Activated CD4-positive, CD25-positive, alpha-beta regulatory T cell (primary cell): ENCODE measurements at regions not wholly inside any gene's neighbourhood (a gene's known extent, or its start where the extent isn't known, plus 50 kb on each side); places are given as distances from the start of the nearest gene placed in this dataset.

Experiments
- DNase-seq, 4 experiments: peaks; one replicate each; lab custom pipeline; 2025; lab: John Stamatoyannopoulos, UW

DNA sequence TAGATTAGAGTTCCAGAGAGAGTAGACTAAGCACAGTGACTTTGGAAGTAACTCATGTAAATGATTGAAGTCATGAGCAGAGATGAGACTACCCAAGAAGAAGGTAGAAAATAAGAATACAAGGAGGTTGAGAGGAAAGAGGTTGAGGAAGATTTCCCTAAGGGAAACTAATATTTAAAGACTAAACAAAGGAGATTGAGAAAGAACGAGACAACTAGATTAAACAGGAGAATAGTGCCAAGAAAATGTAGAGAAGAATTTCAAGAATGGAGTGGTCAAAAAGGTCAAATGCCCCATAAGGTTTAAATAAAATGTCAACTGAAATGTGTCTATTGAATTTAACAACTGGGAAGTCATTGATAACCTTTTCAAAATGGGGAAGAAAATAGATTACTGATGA lies 59.0 kb downstream of the RPS29 start:
- no peak for DNase-seq

DNA sequence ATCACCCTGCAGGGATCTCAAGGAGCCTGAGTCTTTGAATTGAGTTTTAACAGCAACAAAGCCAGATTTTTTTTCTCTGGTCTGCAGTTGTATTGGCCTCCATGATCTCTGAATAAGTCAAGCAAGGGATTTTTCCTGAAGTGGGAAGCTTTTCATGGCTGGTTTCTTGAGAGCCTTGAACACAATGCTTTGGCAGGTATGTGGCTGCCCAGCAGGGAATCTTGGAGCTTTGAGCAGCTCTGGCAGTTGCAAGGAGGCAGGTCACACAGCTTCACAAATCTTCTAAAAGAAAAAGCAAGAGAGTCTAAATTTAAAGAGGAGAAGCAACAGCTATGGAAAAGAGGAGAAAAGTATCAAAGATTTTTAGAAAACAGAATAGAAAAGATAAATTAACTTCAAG lies 60.1 kb downstream of the RPS29 start:
- no peak for DNase-seq

DNA sequence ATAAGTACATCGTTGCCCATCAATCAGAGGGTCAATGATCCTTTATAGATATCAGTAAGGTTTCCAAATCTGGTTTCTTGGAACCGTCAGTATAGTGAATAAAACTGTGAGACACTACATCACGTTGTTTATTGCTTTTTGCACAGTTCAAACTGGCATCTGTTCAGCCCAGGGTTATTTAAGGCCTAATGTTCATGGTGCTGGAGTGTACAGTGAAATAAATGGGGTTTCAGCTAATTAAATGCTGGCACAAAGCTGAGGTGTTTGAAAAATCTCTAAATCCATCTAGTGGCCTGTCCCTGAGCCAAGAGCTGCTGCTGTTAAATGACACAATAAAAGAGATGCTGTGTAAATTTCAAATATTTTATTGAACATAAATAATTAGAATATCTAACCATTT lies 69.9 kb downstream of the RPS29 start:
- DNase-seq = no peak

DNA sequence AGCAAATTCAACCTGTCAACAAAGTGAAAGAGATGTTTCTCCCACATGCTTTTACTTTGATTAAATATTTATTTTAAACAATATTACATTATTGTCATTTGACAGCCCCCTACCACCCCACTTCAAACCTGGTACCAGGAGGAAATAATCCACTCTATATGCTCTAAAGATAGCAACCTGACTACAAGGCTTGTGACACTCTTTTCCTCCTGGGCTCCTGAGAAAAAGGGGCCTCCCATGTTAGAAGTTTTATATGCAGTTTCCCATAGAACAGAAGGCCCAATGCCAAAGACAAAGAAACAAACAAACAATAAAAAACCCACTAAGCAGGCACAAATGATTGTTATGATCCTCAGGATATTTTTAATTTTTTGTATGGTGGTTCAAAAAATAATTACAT lies 73.6 kb downstream of the RPS29 start:
- no peak for DNase-seq

DNA sequence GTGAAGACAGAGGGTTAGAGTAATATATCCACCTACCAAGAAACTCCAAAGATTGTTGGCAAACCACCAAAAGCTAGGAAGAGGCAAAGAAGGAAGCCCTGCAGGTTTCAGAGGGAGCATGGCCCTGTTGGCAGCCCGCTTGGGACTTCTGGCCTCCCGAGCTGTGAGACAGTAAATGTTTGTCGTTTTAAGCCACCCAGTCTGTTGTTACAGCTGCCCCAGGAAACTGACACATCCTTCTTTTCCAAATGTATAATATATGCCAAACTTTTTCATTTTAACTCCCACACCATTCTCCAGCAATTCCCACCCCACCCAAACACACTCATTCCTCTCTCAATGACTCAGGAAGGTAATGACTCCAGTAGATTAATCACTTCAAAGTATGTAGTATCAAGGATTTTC lies 74.0 kb downstream of the RPS29 start:
- DNase-seq = no peak

DNA sequence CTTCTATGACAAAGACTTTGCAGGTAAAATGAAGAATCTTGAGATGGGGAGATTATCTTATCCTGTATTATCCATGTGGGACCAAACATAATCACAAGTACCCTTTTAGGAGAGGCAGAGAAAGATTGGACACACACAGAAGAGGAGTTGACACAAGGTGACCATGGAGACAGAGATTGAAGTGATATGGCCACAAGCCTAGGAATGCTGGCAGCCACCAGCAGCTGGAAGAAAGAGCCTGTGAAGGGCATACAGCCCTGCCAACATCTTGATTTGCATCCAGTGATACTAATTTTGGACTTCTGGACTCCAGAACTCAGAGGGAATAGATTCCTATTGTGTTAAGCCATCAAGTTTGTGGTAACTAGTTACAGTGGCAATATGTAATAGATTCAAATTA lies 78.1 kb downstream of the RPS29 start:
- DNase-seq = no peak

DNA sequence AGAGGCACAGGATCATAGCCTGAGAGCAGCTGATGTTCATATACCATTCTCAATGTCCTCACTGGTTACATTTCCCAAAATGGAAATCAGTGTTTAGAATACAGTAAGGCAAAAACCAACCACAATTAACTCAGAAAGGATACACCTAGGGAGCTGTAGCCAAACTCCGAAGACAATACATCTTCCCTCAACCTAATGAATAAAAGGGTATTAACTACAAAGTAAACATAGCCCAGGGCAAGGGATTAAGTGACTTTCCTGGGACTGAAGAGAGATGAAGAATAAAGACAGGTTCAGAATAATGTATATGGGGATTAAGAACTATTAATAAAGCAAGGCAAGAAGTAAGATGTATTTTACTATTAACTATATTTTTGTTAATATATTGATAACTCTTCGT lies 79.5 kb downstream of the RPS29 start:
- no peak for DNase-seq

DNA sequence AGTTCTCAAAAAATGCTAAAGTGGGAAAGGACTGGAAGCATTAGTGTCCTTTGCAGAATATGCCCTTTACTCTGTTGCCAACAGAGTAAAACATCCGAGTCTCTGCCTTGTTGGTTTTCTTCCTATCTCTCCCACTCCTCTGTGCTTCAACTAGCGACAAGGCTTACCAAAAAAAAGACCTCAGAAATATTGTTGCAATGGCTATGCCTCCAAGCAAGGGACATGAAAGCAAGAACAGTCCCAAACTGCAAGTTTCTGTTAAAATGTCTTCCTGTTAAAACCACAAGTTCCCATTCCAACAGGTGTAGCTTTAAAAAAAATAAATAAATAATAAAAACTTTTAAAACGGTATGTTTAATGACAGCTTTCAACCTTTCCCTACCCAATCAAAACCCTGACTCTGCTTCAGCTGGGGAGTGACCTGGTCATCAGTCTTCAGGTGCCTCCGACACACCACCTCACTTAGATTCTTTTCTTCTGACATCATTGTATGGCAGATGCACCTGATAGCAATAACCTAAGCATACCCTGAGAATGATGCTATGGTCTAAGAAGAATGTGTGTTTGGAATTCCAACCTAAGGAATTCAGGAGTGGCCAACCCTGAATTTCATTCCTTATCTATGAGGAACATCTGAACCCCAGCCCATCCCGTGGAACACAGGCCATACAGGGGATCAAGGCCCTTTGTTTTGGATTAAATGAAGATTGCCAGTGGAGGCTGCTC lies 81.0 kb downstream of the RPS29 start:
- DNase-seq = no peak

DNA sequence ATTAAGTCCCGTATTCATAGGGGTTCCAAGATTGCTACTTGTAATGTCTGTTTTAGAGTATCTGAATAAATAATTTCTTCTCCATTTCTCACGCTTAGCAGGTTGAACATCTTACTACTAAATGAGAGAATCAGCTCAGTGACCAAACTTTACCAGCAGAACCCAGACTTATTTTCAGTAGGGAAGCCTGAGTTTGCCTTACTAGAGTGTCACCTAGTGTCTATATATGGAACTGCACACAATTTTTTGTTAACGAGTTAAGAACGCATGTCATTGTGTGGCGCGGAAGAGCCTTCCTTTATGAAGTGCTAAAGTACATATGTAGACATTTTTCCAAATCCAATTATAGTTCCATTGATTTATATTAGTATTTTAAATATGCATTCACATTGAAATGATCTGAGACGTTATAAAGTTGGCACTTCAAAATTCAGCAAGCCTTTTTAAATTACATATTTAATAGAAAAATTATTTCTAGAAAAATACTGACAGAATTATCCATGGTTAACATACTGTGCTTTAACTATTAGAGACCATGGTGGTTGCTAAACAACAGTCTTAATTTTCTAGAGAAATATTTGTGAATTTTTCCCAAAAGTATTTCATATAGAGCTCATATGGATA lies 88.3 kb downstream of the RPS29 start:
- no peak for DNase-seq

DNA sequence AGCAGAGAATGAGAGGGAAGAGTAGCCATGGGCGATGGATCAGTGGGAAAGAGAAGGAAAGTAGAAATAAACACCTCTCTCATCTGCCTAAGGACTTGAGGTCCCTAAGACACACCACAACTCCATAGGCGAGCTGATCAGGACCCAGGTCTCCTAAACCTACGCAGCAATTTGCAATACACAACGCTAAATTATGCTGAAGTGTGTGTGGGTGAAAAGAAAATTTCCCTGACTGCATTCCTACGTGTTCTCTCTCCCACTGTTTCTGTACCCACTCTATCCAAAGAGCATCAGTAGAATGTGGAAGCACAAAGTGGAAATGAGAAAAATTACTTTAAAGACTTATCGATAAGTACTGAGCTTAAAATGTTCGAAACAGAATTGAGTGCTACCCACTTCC lies 88.9 kb downstream of the RPS29 start:
- no peak for DNase-seq

DNA sequence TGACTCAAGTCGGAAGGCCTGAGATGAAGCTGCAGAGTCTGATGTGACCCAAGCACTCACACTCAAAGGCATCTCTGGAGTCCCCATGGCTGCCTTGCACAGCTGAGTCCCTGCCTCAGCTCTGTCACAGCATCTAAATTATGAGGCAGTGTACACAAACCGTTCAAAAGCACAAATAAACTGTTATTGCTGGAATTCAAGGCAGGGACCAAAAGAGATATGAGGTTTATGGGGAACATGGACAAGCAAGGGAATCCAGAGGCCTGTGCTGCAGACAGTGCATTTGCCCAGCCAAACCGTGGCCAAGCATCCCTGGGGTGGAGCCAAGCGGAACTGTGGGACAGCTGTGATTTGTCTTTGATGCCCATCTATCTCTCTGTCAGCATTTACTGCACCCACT lies 91.3 kb downstream of the RPS29 start:
- no peak for DNase-seq

DNA sequence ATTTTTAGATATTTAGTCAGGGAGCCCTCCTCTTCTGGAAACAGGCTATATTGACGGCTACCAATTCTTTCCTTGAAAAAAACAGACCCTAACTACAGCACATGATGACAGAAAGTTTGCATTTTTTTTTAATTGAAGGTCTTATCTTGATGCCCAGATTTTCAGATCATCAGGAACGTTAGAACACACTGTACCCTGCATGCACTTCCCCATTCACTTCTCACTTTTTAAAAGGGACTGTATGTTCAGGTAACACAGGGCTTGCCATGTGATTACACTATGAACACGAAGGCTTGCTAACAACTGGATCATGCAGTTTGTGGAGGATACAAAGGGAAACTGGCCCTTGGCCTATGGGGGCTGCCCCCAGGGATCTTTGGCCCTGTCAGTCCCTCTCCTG lies 92.6 kb downstream of the RPS29 start:
- no peak for DNase-seq

DNA sequence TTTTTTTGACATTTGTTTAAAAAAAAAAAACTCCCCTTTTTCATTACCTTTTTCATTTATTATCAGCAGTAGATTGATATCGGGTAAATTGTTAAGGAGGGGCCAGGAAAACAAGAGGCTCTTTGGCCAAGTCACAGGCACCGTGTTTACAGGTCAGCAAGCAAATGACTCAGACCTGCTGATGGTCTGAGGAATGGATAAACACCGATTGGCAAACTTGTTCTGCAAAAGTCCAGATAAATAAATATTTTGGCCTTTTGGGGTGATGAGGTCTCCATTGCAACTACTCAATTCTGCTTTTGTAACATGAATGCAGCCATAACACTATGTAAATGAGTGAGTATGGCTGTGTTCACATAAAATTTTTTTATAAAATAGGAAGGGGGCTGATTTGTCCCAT lies 94.0 kb downstream of the RPS29 start:
- DNase-seq = no peak

DNA sequence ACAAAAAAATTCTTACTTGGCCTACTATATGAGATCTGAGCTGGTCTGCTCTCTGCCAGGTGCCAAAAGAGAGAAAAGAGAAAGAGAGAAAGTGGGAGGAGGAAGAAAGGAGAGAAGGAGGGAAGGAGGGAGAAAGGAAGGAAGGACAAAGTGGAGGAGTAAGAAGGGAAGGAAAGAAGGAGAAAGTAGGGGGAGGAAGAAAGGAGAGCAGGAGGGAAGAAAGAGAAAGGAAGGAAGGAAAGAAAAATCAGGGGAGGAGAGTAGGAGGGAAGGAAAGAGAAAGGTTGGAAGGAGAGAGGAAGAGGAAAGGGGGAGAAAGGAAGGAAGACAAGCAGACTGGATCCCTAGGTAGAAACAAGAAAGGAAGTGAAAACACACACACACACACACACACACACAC lies 96.8 kb downstream of the RPS29 start:
- no peak for DNase-seq

DNA sequence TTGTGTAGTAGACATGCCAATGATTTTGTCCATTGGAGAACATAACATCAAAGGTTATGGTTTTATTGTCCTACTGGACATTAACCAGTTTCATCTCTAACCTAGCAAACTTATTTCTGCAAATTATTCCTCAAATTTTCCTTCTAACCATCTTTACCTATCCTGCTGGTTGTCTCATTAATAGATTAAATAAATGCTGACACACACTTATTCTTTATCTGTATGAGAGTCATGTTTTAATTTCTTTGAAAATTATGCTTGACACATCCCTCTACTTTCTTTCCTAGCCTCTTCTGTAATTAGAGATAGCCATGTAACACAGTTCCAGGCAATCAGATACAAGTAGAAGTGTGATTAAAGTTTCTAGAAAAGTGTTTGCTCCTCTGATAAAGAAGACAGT lies 98.9 kb downstream of the RPS29 start:
- DNase-seq = no peak

DNA sequence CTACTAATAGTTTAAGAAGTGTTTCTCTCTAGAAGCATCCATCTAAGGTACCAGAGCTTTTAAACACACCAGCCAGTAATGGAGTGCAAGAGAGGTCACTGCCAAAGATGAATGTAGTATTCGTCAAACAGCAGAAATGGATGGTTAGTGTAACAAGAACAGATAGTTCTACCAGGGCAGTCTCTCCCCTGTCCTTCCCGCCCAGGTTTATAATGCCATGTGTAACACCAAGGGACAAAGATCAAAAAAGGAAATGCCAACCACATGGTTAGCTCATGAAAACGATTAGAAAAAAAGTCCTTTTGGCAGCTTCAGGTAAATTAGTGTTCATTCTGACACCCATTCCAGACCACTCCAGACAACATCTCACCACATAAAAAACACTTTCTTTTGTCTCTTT lies 100.9 kb downstream of the RPS29 start:
- no peak for DNase-seq

DNA sequence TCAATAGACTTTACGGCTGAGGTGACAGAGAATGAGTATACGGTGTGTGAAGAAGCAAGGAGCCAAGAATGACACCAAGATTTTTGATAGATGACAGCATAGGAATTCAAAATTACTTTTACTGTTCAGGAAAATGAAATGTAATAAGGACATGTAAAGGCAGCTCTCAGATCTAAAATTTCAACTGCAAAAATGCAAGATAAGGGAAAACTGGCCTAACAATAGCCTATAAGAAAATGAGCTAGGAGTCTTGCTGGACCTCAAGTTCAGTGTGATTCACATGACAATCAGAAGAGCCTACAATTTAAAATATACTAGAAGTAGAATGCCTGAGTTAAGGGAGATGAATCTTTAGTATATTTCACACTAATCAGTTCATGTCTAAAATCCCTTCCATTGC lies 102.0 kb downstream of the RPS29 start:
- no peak for DNase-seq

DNA sequence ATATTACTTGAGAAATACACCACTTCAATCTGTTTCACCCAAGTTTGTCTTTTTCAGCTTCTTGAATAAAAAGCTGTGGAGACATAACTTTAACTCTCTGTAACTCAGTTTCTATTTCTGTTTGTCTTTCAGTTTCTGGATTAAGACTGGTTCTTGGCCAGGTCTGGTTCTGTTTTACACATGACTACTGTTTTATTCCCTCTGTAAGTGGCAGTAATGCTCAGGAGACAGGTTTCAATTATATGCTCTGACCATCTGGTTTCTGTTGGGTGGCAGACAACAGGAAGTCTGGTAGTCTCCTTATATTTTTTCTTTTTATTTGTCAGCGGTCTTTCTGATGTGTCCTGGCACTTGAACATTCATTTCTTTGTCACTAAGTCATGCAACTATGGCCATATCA lies 102.9 kb downstream of the RPS29 start:
- no peak for DNase-seq

DNA sequence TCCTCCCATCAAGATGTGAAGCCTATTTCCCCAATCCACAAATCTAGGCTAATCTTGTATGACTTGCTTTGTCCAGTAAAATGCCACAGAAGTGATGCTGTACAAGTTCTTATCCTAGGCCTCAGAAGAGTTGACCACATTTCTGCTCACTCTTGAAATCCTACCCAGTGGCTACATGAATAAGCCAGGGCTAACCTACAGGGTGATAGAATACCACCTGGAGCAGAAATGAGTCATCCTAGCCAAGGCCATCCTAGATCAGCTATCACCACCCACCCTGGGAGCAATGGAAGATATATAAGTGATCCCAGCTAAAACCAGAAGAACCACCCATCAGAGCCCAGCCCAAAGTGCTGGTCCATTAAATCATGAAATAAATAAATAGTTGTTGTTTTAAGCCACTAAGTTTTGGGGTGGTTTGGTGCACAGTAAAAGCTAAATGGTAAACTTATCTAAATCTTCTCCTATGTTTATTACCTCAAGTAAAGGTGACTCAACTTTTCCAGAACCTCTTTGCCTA lies 105.1 kb downstream of the RPS29 start:
- DNase-seq = no peak

DNA sequence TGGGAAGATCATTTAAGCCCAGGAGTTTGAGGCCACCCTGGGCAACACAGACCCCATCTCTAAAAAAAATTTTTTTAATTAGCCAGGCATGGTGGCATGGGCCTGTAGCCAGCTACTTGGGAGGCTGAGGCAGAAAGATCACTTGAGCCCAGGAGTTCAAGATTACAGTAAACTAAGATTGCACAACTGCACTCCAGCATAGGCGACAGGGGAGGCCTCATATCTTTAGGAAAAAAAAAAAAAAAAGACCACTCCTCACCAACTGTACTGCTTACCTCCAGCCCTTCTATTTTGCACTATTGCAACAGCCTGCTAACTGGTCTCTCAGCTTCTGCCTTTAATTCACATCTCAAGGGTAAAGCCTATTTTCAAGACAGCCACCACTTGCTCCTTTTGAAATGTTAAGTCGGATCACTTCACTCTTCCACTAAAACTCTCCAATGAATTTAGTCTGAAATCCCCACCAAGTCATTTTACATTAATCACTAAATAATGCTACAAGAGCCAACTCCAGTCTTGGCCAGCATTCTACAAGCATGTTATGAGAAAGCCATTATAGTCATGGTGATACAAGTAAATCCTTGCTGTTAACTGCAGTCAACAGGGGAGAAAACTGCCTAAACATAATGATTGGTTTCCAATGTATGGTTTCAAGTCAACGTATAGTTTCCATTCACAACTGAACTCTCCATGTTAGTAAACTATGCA lies 106.0 kb downstream of the RPS29 start:
- no peak for DNase-seq

DNA sequence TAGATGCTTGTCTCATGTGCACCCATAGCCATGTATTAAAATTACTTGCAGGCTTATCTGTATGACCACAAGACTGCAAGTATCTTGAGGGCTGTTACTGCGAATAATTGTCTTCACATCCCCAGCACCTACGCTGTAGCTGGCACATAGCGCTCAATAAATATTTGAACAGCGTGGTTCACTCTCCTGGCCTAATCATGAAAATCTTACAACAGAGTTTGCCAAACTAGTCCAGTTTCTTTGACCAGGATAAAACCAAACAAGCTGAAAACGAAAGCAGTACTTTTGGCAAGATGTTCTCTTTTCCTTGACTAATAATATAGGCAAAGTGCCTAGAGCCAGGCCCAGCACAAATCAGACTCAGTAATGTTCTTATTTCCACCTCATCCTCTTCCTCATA lies 106.7 kb downstream of the RPS29 start:
- DNase-seq = no peak

DNA sequence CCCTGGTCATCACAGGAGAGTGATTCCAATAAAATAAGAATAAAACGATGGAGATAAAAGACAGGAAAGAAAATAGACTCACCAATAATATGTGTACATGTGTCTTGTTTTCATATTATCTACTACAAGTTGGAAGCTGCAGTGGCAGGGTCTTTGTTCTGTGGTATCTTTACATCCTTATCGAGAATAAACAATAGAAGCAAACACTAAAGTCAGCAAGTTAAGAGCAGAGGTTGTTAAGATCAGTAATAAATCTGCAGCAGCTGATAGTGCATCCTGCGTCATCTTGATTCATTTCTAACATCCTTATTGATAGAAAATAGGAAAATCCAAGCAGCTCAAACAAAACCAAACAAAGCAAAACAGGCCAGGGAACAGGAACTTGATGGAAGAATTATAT lies 107.4 kb downstream of the RPS29 start:
- DNase-seq = no peak

DNA sequence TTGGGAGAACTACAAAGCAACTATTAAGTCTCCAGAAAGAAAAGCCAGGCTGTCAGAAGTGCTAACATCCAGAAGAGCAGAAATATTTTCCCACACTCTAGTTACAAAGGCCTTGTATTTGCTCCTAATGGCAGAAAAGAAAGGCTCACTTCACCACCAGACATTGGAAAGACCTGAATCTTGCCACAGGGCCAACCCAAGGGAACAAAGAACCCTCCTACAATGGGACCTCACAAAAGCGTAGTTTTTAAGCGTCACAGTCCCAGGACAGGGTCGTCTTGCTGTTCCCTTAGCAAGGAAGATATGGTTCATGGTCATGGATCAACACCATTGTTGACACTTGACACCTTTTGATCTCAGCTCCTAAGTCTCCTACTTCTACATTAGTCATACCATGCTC lies 119.1 kb downstream of the RPS29 start:
- DNase-seq = no peak
